ENCODE measurements at regions not wholly inside any gene's neighbourhood (a gene's known extent, or its start where the extent isn't known, plus 50 kb on each side); places are given as distances from the start of the nearest gene placed in this dataset.
"Not testable (repeated sequence)": the region's sequence is repeated elsewhere in the genome, so short reads cannot be mapped to it uniquely, and the experiment has no call there.

GRCh38 chr7:52328328-52328727, 707.1 kb upstream of the POM121L12 start:
- DNase-seq: not testable (repeated sequence)

DNA sequence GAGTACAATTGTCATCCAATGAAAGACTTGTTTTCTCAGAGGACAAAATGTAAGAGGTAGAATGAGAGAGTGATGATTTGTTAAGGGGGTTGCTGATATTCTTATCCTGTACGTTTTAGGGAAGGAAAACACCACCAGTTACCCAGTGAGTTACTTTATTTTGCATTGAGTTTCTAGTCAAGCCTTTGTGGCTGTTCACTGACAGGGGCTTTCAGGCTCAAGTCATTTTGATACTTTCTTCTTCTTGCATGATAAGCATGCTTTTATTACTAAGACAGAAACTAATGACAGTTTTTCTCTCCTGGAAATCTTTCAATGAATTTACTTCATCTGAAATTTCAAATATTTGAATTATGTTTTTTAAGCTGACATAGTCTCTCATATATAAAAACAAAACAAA, 710.2 kb upstream of the POM121L12 start:
- DNase-seq: no peak

GRCh38 chr7:52323202-52323746, 712.2 kb upstream of the POM121L12 start:
- no peak for DNase-seq

DNA sequence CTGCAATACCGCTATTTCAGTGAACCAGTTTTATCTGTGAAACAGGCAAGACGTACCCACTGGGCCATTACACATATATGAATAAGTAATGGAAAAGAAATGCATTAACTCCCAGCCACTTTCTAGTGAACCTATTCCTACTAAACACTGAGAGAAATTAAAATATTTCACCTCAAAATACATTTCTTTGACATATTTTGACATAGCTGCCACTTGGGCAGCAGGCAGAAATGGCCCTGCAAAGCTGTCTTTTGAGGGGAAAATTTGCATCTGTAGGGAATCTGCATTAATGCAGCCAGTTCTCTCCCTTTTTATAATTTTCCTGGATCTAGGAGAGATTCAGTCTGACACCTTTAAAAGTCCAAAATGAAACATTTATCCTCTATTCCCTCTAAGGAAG, 714.8 kb upstream of the POM121L12 start:
- DNase-seq: no peak

DNA sequence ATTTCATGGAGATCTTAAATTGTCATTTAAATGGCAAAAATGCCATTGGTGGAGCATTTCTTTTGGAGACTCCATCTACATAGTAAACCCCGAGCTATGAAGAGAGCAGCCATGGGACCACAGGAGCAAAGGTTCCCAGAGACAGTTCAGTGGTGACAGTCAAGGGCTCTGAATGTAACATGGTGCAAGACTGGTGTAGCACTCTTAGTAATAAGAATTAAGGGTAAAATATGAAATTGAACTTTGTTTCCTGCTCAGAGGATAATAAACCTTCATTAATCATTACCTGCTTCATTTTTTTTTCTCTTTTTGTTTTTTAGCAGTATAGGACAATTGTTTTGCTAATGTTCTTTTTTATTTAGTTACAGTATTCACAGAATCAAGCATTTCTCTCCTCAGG, 717.5 kb upstream of the POM121L12 start:
- no peak for DNase-seq

DNA sequence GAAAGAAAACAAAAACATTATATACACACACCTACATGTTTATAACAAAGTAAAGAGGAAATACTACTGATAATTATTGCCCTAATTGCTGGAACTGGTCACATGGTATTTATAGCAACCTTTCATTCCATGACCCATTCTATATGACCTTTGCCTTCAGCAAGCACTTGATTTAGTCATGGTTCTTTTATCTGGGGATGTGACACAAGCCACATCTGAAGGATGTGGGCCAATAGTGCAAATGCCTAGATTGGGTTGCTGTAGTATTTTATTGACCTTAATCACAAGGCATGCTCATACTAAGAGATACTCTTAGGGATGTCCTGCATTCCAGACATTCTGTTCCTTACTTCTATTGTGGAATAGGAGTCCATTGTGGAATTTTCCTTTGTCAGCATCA, 723.5 kb upstream of the POM121L12 start:
- no peak for DNase-seq

DNA sequence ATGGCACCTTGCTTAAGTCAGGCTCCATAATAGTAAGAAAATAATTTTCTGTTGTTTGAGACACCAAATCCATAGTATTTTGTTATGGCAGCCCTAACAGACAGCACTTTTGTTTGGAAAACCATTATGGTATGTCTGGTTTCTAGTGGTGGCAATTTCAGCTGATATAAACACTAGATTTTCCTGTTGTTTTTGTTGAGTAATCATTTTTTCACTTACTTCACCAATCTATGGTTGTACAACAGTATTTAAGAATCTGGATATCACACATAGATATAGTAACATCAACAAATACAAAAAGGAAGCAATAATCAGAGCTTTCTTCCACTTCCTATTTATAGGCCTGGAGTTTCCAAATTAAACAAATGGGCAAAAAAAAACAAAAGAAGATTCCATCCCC, 725.8 kb upstream of the POM121L12 start:
- DNase-seq: no peak

- no peak for DNase-seq
These were observed 732.5 kb upstream of the POM121L12 start for GRCh38 chr7:52302765-52303520.

GRCh38 chr7:52297128-52297527, 738.3 kb upstream of the POM121L12 start:
- DNase-seq: no peak

- no peak for DNase-seq
These were observed 740.5 kb upstream of the POM121L12 start for GRCh38 chr7:52294942-52295341.

DNA sequence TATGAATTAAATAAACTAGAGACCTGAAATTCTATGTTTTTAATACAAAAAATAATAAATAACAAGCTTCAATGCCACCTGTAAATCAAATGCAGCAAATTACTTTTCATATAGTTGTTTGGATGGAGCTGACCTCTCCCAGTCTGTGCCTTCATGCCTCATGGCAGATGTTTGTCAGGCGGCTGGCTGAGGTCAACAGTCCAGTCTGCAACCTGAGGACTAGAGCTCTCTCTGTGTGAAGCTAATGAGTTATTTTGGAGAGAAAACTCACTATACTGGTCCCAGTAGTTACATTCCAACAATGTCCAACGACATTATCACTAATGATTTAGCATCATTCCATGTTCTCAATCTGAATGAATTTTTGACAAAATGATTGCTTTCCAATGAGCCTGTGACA, 746.2 kb upstream of the POM121L12 start:
- DNase-seq: no peak

GRCh38 chr7:52287698-52288097, 747.7 kb upstream of the POM121L12 start:
- no peak for DNase-seq

DNA sequence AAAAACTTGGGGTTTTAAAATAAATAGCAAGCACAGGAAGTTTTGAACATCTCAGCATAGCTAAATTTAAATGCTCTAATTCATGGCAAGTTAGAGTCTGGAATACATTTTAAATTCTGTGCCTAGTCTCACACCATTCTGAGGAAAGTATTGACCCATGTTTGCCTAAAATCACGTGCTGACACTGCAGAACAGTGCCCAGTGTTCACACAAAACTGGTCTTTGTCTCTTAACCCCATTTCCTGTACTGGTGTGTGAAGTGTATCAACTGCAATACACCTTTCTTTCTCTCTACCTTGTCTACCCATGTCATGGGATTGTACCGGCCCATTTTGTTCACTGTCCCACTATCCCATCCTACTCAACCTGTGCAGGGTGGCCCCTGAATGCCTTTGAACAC, 749.7 kb upstream of the POM121L12 start:
- DNase-seq: no peak

- DNase-seq: no peak
These were observed 752.1 kb upstream of the POM121L12 start for GRCh38 chr7:52283335-52283734.

- no peak for DNase-seq
These were observed 761.5 kb upstream of the POM121L12 start for GRCh38 chr7:52273685-52274610.

- no peak for DNase-seq
These were observed 763.7 kb upstream of the POM121L12 start for GRCh38 chr7:52271703-52272102.

- no peak for DNase-seq
These were observed 765.1 kb upstream of the POM121L12 start for GRCh38 chr7:52270301-52270700.

GRCh38 chr7:52269669-52270068, 765.8 kb upstream of the POM121L12 start:
- no peak for DNase-seq

DNA sequence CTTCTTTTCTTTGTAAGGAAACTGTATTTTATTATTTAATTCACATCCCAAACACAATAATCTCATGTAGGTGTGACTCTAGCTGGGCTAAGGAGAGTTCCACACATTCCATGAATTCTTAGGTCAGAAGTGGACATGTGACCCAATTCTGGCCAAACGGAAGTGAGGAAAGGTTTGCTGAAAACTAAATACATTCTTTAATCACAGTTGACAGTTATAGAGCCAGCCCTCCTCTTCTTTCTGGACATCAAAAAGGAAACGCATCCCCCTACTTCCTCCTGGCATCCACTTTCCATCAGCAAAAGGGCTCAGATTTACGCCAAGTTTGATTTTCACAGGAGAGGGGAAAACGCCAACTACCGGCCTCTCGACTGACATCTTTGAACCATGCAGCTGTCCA, 774.4 kb upstream of the POM121L12 start:
- no peak for DNase-seq

DNA sequence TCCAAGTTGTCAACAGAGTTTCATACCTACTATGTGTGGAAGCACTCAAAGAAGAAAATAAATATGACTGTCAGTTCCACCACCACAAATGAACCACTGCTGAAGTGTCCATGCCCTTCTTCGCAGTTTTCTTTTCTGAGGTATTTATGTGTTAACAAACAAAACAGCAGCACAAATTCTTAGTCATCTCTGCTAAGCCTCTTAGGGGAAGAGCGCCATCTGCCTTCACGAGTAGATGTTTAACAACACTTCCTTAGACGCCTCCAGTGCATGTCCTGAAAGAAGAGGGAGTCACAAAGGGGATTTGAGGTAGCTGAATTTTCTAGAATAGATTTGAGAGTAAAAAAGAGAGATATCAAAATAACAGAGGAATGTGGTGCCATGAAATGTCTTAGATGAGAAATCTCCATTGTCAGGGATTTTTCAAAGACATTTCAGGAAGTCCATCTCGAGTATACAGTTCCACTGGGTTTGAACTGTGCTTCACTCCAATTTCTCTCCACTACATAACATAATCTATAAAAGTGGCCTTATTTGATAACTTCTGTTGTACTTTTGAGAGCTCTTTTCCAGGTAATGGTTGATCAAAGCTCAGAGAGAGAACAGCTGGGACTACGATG, 775.3 kb upstream of the POM121L12 start:
- no peak for DNase-seq

GRCh38 chr7:52257890-52258289, 777.5 kb upstream of the POM121L12 start:
- DNase-seq: no peak

- DNase-seq: no peak
These were observed 780.9 kb upstream of the POM121L12 start for GRCh38 chr7:52254396-52255010.

DNA sequence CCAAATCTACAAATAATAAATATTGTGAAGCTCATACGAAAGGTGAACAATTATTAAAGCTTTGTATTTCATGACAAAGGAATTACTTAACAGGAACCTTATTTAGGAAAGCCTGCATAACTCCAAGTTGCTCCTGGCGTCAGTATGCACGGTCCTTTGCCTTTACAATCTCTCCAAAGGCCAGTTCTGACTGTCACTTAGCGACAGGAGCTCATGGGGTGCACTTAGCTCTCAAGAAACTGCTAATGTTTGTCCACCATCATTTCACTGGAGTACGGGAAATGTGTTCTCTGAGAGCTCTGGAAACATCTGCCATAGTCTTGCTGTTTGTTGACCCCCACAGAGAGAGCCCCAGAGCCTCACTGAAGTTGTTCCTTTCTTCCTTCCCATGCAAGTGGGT, 781.5 kb upstream of the POM121L12 start:
- DNase-seq: no peak

Measured in activated CD8-positive, alpha-beta memory T cell treated with anti-CD3 and anti-CD28 coated beads for 24 hours (primary cell).